Keratinocyte (primary cell): ENCODE measurements at regions not wholly inside any gene's neighbourhood (a gene's known extent, or its start where the extent isn't known, plus 50 kb on each side); places are given as distances from the start of the nearest gene placed in this dataset.

Source experiments
- DNase-seq: peaks from one replicate; pipeline ENCODE4 v3.0.0-alpha.2; 2011; ENCODE audit warnings: low read depth, missing footprints, low spot score
- FAIRE-seq: peaks from 2 replicates; lab custom pipeline; 2011; peaks lifted over from hg19 to GRCh38; lab: Jason Lieb, UNC
- H2AFZ ChIP-seq: 2 replicates; pipeline ENCODE4 v1.6.0; 2012; ENCODE audit warnings: low read length, control low read depth, inconsistent platforms; ENCODE audit not compliant: control insufficient read depth
- H3K27ac ChIP-seq: 2 replicates; pipeline ENCODE4 v1.5.1; 2011; ENCODE audit warnings: low read length; ENCODE audit not compliant: control insufficient read depth, insufficient read depth
- H3K27me3 ChIP-seq: 3 replicates; pipeline ENCODE4 v1.6.0; 2011; ENCODE audit warnings: low read length; ENCODE audit not compliant: control insufficient read depth, insufficient read depth; ENCODE audit errors: extremely low read depth
- H3K36me3 ChIP-seq, 2 experiments: 2 replicates in 1 of 2; 3 replicates in 1 of 2; pipeline ENCODE4 v1.5.1; 2011; ENCODE audit warnings: low read length in 2 of 2, mild to moderate bottlenecking in 1 of 2; ENCODE audit not compliant: control insufficient read depth in 2 of 2, insufficient read depth in 2 of 2; ENCODE audit errors: extremely low read depth in 1 of 2
- H3K4me1 ChIP-seq: 3 replicates; pipeline ENCODE4 v1.5.1; 2011; ENCODE audit warnings: low read length; ENCODE audit not compliant: control insufficient read depth, insufficient read depth; ENCODE audit errors: extremely low read depth
- H3K4me2 ChIP-seq: 3 replicates; pipeline ENCODE4 v1.6.0; 2011; ENCODE audit warnings: low read depth, low read length; ENCODE audit not compliant: control insufficient read depth, insufficient read depth; ENCODE audit errors: extremely low read depth
- H3K4me3 ChIP-seq, 3 experiments: fragments of 200-600 bp in 1 of 3; sonication (generic) in 1 of 3; 2 replicates in 2 of 3; 3 replicates in 1 of 3; pipeline ENCODE4 v1.5.1; 2011 to 2016; ENCODE audit warnings: low read length in 3 of 3, mild to moderate bottlenecking in 3 of 3, control low read depth in 2 of 3, inconsistent platforms in 1 of 3, low read depth in 1 of 3, mixed read lengths in 1 of 3, mixed run types in 1 of 3, moderate library complexity in 1 of 3; ENCODE audit not compliant: control insufficient read depth in 2 of 3, insufficient read depth in 2 of 3; ENCODE audit errors: extremely low read depth in 1 of 3
- H3K79me2 ChIP-seq: 2 replicates; pipeline ENCODE4 v1.6.0; 2012; ENCODE audit warnings: low read length; ENCODE audit not compliant: control insufficient read depth, insufficient read depth
- H3K9ac ChIP-seq: 3 replicates; pipeline ENCODE4 v1.6.0; 2011; ENCODE audit warnings: low read length; ENCODE audit not compliant: control insufficient read depth, insufficient read depth; ENCODE audit errors: extremely low read depth
- H3K9me1 ChIP-seq: 3 replicates; pipeline ENCODE4 v1.6.0; 2011; ENCODE audit warnings: low read length; ENCODE audit not compliant: control insufficient read depth, insufficient read depth; ENCODE audit errors: extremely low read depth
- H3K9me3 ChIP-seq: 2 replicates; pipeline ENCODE4 v1.5.1; 2012; ENCODE audit warnings: low read depth, low read length; ENCODE audit not compliant: control insufficient read depth
- H4K20me1 ChIP-seq: 3 replicates; pipeline ENCODE4 v1.6.0; 2011; ENCODE audit warnings: low read length; ENCODE audit not compliant: control insufficient read depth, insufficient read depth; ENCODE audit errors: extremely low read depth
- CTCF ChIP-seq, 3 experiments: IDR thresholded peaks in 1 of 3; conservative IDR thresholded peaks in 1 of 3; optimal IDR thresholded peaks in 1 of 3; 2 replicates in 2 of 3; 3 replicates in 1 of 3; pipeline versions ENCODE3 to v1.5.1; 2011; ENCODE audit warnings: low read length in 3 of 3, mild to moderate bottlenecking in 3 of 3, moderate library complexity in 2 of 3, control low read depth in 1 of 3, inconsistent platforms in 1 of 3; ENCODE audit not compliant: insufficient read depth in 2 of 3; ENCODE audit errors: extremely low read depth in 1 of 3
- EZH2 ChIP-seq: IDR thresholded peaks from one replicate; pipeline ENCODE4 v1.6.1; 2012; ENCODE audit warnings: inconsistent platforms, mild to moderate bottlenecking, low read length, moderate library complexity
- dilution Hi-C: fragments of 300-500 bp; cut with MboI; formaldehyde crosslinking; loops from one replicate; pipeline ENCODE4 v1.7.0; 2020; ENCODE audit warnings: low sequenced_read_pairs; ENCODE audit not compliant: extremely low pct_ligation_motif_present

DNA sequence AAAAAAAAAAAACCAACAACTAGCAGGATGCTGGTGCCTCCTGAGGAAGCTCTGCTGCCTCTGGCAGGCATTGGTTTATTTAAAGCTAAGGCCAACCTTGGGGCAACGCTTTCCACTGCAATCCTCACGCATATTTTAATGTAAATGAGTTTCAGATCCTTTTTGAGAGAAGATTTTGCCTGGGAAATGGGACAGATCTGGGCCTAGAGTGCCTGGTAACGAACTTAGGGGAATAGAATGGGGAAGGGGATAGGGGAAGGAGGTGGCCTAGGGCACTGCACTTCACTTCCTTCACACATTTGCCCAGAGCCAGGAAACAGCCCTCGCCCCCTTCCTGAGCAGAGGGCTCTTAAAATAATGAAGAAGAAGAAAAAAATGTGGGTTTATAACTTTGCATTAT is 132.7 kb upstream of the TMEM170B start:
- Histone ChIP-seq H3K9me1 (no peaks in the 10 kb centered on the region), H4K20me1 (no peaks in the 10 kb centered on the region), H3K79me2 (no peaks in the 10 kb centered on the region), H3K9ac (no peak overlapping the region), H2AFZ (no peak overlapping the region), H3K36me3 (no peaks in the 10 kb centered on the region), H3K27me3 (no peaks in the 10 kb centered on the region), H3K4me1 (no peaks in the 10 kb centered on the region), H3K9me3 (no peaks in the 10 kb centered on the region), H3K27ac (no peak overlapping the region), H3K4me2 (no peak overlapping the region), H3K4me3 (no peak overlapping the region)
- FAIRE-seq (no peak), DNase-seq (no peak)
- dilution Hi-C loops: no loop called here
- TF ChIP-seq CTCF (optimal IDR thresholded peaks at IDR 0.05 in 1 of 3, IDR thresholded peaks at IDR 0.05 in 1 of 3, conservative IDR thresholded peaks at IDR 0.05 in 1 of 3; ENCODE audit: extremely low read depth in 1 of 3, insufficient read depth in 2 of 3, low read length in 3 of 3) (no peak), EZH2 (no peak)

- Histone ChIP-seq H3K4me2 (no peak overlapping the region), H3K4me3 (no peak overlapping the region), H4K20me1 (no peaks in the 10 kb centered on the region), H3K4me1 (no peaks in the 10 kb centered on the region), H3K79me2 (no peaks in the 10 kb centered on the region), H3K27me3 (no peaks in the 10 kb centered on the region), H3K27ac (no peak overlapping the region), H3K9me1 (no peaks in the 10 kb centered on the region), H3K9me3 (no peaks in the 10 kb centered on the region), H2AFZ (no peak overlapping the region), H3K36me3 (no peaks in the 10 kb centered on the region), H3K9ac (no peak overlapping the region)
- no peak for TF ChIP-seq EZH2
- no peak for TF ChIP-seq CTCF (optimal IDR thresholded peaks at IDR 0.05 in 1 of 3, IDR thresholded peaks at IDR 0.05 in 1 of 3, conservative IDR thresholded peaks at IDR 0.05 in 1 of 3; ENCODE audit: extremely low read depth in 1 of 3, insufficient read depth in 2 of 3, low read length in 3 of 3)
- no peak for FAIRE-seq
- dilution Hi-C loops: no loop called here
- DNase-seq: no peak
Measured at GRCh38 chr6:11404081-11404480, 133.5 kb upstream of the TMEM170B start.
